AG04449 (cell line): ENCODE measurements at regions not wholly inside any gene's neighbourhood (a gene's known extent, or its start where the extent isn't known, plus 50 kb on each side); places are given as distances from the start of the nearest gene placed in this dataset.

ENCODE experiments used
- CTCF ChIA-PET: fragments of 350-600 bp; formaldehyde crosslinking; extraction: SDS; loops from one replicate; lab custom pipeline; 2021; ENCODE audit warnings: antibody characterized with exemption; lab: Yijun Ruan, JAX
- POLR2A ChIA-PET: fragments of 400-600, 350-600 bp; formaldehyde crosslinking; extraction: SDS; loops from one replicate; lab custom pipeline; 2020; ENCODE audit warnings: antibody characterized with exemption, inconsistent platforms; lab: Yijun Ruan, JAX
- DNase-seq: peaks from one replicate; pipeline ENCODE4 v3.0.0-alpha.2; 2010; ENCODE audit warnings: low read depth, low spot score
- H3K4me3 ChIP-seq: 2 replicates; pipeline ENCODE4 v1.5.1; 2011; ENCODE audit warnings: low read depth, mild to moderate bottlenecking, control low read depth, low read length
- TF ChIP-seq, protein P1 (sequence below): IDR thresholded peaks from one replicate; pipeline ENCODE4 v1.5.1; 2011; ENCODE audit warnings: mild to moderate bottlenecking, moderate library complexity, low read length, control low read depth, inconsistent platforms; ENCODE audit not compliant: insufficient read depth; ENCODE audit errors: missing control alignments

GRCh38 chr7:119756687-119757086 lies 516.3 kb upstream of the KCND2 start:
- DNase-seq = no peak
- POLR2A ChIA-PET = no interaction called here
- TF ChIP-seq, protein P1, sequence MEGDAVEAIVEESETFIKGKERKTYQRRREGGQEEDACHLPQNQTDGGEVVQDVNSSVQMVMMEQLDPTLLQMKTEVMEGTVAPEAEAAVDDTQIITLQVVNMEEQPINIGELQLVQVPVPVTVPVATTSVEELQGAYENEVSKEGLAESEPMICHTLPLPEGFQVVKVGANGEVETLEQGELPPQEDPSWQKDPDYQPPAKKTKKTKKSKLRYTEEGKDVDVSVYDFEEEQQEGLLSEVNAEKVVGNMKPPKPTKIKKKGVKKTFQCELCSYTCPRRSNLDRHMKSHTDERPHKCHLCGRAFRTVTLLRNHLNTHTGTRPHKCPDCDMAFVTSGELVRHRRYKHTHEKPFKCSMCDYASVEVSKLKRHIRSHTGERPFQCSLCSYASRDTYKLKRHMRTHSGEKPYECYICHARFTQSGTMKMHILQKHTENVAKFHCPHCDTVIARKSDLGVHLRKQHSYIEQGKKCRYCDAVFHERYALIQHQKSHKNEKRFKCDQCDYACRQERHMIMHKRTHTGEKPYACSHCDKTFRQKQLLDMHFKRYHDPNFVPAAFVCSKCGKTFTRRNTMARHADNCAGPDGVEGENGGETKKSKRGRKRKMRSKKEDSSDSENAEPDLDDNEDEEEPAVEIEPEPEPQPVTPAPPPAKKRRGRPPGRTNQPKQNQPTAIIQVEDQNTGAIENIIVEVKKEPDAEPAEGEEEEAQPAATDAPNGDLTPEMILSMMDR = no peak
- CTCF ChIA-PET = no interaction called here
- H3K4me3 ChIP-seq = no peak overlapping the region

DNA sequence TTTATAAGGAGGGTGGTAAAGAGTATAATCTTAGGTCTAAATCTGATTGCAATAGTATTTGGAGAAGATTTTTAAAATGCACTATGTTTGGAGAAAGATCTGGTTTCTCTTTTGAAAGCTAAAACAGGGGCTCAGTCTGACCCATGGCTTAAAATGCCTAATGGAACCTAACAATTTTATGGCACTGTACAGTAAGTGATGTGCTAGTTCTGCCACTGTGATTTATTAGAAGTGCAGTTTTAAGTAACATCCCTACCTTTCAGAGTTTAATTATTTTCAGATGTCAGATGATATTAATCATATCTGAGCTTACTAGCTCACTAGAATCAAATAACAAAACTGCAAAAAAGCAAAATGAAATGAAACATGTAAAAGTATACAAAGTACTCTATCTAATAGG lies 514.7 kb upstream of the KCND2 start:
- TF ChIP-seq, protein P1 = no peak
- CTCF ChIA-PET = no interaction called here
- no peak for DNase-seq
- H3K4me3 ChIP-seq = no peak overlapping the region
- POLR2A ChIA-PET = no interaction called here

DNA sequence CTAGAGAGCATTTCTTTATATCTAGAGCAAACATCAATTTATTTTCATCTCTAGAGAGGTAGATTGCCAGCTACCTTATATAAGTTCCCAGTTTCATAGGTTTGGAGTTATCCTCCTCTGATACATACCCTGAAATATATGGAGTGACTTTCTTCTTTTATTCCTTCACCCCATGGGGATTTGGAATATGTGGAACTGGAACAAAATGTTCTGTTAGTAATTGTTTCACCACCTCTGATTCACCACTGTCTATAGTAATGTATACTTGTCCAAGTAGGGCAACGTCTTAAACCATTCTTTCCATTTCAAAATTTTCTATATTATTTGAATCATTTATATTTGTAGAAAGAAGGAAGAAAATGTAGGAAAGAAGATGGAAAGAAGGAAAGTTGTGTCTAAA lies 511.2 kb upstream of the KCND2 start:
- POLR2A ChIA-PET = no interaction called here
- no peak for DNase-seq
- CTCF ChIA-PET = no interaction called here
- no peak overlapping the region for H3K4me3 ChIP-seq
- TF ChIP-seq, protein P1 = no peak

DNA sequence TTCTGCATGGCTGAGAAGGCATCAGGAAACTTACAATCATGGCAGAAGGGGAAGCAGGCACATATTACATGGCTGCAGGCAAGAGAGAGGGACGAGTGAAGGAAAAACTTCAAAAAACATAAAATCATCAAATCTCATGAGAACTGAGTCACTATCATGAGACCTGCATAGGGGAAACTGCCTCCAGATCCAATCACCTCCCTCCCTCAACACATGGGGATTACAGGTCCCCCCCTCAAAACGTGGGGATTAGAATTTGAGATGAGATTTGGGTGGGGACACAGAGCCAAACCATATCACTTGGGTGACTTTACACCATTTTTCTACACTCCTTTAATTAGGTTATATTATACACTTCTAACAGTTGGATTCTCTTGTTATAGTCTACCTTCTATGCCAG lies 490.7 kb upstream of the KCND2 start:
- POLR2A ChIA-PET = no interaction called here
- TF ChIP-seq, protein P1 = no peak
- DNase-seq = no peak
- CTCF ChIA-PET = no interaction called here
- no peak overlapping the region for H3K4me3 ChIP-seq

GRCh38 chr7:119783799-119784198 lies 489.2 kb upstream of the KCND2 start:
- ChIA-PET CTCF (no interaction called here), POLR2A (no interaction called here)
- DNase-seq = no peak
- TF ChIP-seq, protein P1 = no peak
- H3K4me3 ChIP-seq = no peak overlapping the region

DNA sequence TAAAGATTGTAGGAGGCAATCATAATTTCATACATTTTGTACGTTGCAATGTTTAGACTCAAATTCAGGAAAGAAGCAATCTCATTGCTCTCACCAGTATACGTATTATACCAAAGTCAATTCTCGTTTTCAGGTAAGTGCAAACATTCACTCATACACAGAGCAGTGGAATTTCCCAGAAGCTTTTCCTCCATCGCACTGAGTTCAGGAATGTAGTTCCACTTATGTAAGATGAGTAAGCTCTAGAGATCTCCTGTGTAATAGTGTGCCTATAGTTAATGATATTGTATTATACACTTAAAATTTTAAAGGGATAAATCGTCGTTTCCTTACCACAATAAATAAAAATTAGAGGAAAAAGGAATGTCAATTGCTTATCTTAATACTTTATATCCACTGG lies 470.8 kb upstream of the KCND2 start:
- TF ChIP-seq, protein P1 = no peak
- DNase-seq = no peak
- CTCF ChIA-PET = no interaction called here
- H3K4me3 ChIP-seq = no peak overlapping the region
- POLR2A ChIA-PET = no interaction called here
